OCI-LY7 (cell line): ENCODE measurements at regions not wholly inside any gene's neighbourhood (a gene's known extent, or its start where the extent isn't known, plus 50 kb on each side); places are given as distances from the start of the nearest gene placed in this dataset.

Source experiments
- CTCF ChIP-seq: fragments of 200-600 bp; sonication (generic); conservative IDR thresholded peaks from 2 replicates; pipeline ENCODE4 v1.5.1; 2014; ENCODE audit warnings: mild to moderate bottlenecking, antibody characterized with exemption, low read length, moderate library complexity, mixed read lengths
- EZH2phosphoT487 ChIP-seq: fragments of 200-600 bp; sonication (generic); IDR thresholded peaks from 2 replicates; pipeline ENCODE4 v1.6.1; 2018; ENCODE audit warnings: low read depth, borderline replicate concordance, mild to moderate bottlenecking, mixed run types, antibody characterized with exemption, low read length, moderate library complexity, mixed read lengths

GRCh38 chr12:94762259-94762942 is 112.0 kb upstream of the TMCC3 start:
- no peak for TF ChIP-seq CTCF
- no peak for TF ChIP-seq EZH2phosphoT487
